SU-DHL-6 (cell line): ENCODE measurements at regions not wholly inside any gene's neighbourhood (a gene's known extent, or its start where the extent isn't known, plus 50 kb on each side); places are given as distances from the start of the nearest gene placed in this dataset.

Source experiments
- H2AFZ ChIP-seq: fragments of 200-600 bp; sonication (generic); 2 replicates; pipeline ENCODE4 v1.6.1; 2014; ENCODE audit warnings: low read depth, mild to moderate bottlenecking, moderate library complexity, mixed read lengths, antibody characterized with exemption, low read length; ENCODE audit not compliant: severe bottlenecking
- H3F3A ChIP-seq: fragments of 200-600 bp; shearing (Covaris generic); 2 replicates; pipeline ENCODE4 v1.6.0; 2016; ENCODE audit warnings: antibody characterized with exemption, mild to moderate bottlenecking; ENCODE audit not compliant: insufficient read depth
- H3K27ac ChIP-seq: fragments of 200-600 bp; sonication (generic); 2 replicates; pipeline ENCODE4 v1.5.1; 2016; ENCODE audit warnings: low read depth, mild to moderate bottlenecking, low read length, moderate library complexity, mixed read lengths
- H3K27me3 ChIP-seq: fragments of 200-600 bp; sonication (generic), shearing (Covaris generic); 2 replicates; pipeline ENCODE4 v1.6.0; 2014; ENCODE audit warnings: mild to moderate bottlenecking, low read length
- H3K36me3 ChIP-seq: fragments of 200-600 bp; sonication (generic); 2 replicates; pipeline ENCODE4 v1.6.1; 2014; ENCODE audit warnings: mild to moderate bottlenecking, low read length, mixed read lengths
- H3K4me2 ChIP-seq: fragments of 300-600, 200-600 bp; shearing (Covaris generic), sonication (generic); 2 replicates; pipeline ENCODE4 v1.6.0; 2014; ENCODE audit warnings: low read length, low read depth, mild to moderate bottlenecking; ENCODE audit not compliant: poor library complexity, severe bottlenecking
- H3K4me3 ChIP-seq: fragments of 200-600 bp; sonication (generic); 2 replicates; pipeline ENCODE4 v1.5.1; 2014; ENCODE audit warnings: antibody characterized with exemption, low read length, mild to moderate bottlenecking, mixed read lengths; ENCODE audit not compliant: insufficient read depth, poor library complexity, severe bottlenecking
- H3K79me2 ChIP-seq: fragments of 200-600 bp; sonication (generic); 2 replicates; pipeline ENCODE4 v1.6.1; 2014; ENCODE audit warnings: mild to moderate bottlenecking, low read length, moderate library complexity; ENCODE audit not compliant: insufficient read depth
- H3K9ac ChIP-seq: fragments of 200-600 bp; sonication (generic); 2 replicates; pipeline ENCODE4 v1.7.0; 2014; ENCODE audit warnings: mild to moderate bottlenecking, low read length
- H3K9me2 ChIP-seq: fragments of 200-600 bp; sonication (generic); replicated peaks from 2 replicates; pipeline ENCODE4 v1.6.1; 2014; ENCODE audit warnings: low read length; ENCODE audit not compliant: insufficient read depth
- H3K9me3 ChIP-seq: fragments of 200-600 bp; sonication (generic); 2 replicates; pipeline ENCODE4 v1.6.1; 2014; ENCODE audit warnings: low read length, mixed read lengths; ENCODE audit not compliant: insufficient read depth
- H4K20me1 ChIP-seq: fragments of 200-600 bp; sonication (generic); 2 replicates; pipeline ENCODE4 v1.6.1; 2014; ENCODE audit warnings: low read depth, mild to moderate bottlenecking, antibody characterized with exemption, low read length, moderate library complexity, mixed read lengths
- EZH2phosphoT487 ChIP-seq: fragments of 200-600 bp; sonication (generic), shearing (Covaris generic); conservative IDR thresholded peaks from 2 replicates; pipeline ENCODE4 v1.6.1; 2018; ENCODE audit warnings: mild to moderate bottlenecking, antibody characterized with exemption, low read length, moderate library complexity, mixed read lengths
- TF ChIP-seq, protein P1 (sequence below): fragments of 200-600 bp; sonication (generic); IDR thresholded peaks from one replicate; pipeline ENCODE4 v1.5.1; 2017; ENCODE audit warnings: antibody characterized with exemption, mild to moderate bottlenecking, low read length, moderate library complexity; ENCODE audit not compliant: insufficient read depth, poor library complexity, severe bottlenecking

GRCh38 chr5:98460536-98460935, 312.9 kb upstream of the RGMB start:
- H3K4me2 ChIP-seq: no peak overlapping the region
- H3K27ac ChIP-seq: no peak overlapping the region
- no peaks in the 10 kb centered on the region for H3K9me2 ChIP-seq
- no peaks in the 10 kb centered on the region for H4K20me1 ChIP-seq
- no peaks in the 10 kb centered on the region for H3K36me3 ChIP-seq
- H3K9me3 ChIP-seq: no peaks in the 10 kb centered on the region
- no peak overlapping the region for H3K4me3 ChIP-seq
- TF ChIP-seq EZH2phosphoT487: no peak
- TF ChIP-seq, protein P1, sequence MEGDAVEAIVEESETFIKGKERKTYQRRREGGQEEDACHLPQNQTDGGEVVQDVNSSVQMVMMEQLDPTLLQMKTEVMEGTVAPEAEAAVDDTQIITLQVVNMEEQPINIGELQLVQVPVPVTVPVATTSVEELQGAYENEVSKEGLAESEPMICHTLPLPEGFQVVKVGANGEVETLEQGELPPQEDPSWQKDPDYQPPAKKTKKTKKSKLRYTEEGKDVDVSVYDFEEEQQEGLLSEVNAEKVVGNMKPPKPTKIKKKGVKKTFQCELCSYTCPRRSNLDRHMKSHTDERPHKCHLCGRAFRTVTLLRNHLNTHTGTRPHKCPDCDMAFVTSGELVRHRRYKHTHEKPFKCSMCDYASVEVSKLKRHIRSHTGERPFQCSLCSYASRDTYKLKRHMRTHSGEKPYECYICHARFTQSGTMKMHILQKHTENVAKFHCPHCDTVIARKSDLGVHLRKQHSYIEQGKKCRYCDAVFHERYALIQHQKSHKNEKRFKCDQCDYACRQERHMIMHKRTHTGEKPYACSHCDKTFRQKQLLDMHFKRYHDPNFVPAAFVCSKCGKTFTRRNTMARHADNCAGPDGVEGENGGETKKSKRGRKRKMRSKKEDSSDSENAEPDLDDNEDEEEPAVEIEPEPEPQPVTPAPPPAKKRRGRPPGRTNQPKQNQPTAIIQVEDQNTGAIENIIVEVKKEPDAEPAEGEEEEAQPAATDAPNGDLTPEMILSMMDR: no peak
- H3F3A ChIP-seq: no peaks in the 10 kb centered on the region
- H3K79me2 ChIP-seq: no peaks in the 10 kb centered on the region
- H3K27me3 ChIP-seq: no peaks in the 10 kb centered on the region
- no peak overlapping the region for H2AFZ ChIP-seq
- H3K9ac ChIP-seq: no peak overlapping the region

DNA sequence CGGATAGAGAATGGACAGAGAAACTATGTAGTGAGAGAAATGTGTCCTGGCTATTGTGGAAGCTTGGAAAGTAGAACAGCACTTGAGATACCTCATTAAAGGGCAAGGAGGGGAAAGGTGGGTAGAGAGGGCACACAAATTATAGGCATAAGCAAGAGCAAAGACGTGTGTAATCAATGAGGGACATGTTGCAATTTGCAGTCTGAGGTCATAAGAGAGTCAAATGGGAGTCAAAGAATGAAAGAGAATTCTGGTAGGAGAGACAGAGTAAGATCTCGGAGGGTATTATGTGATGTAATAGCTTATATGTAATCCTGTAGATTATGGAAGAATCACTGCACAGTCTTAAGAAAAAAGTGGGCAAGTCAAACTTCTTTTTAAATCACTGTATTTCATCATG, 312.0 kb upstream of the RGMB start:
- Histone ChIP-seq H3K4me3 (no peak overlapping the region), H2AFZ (no peak overlapping the region), H3K4me2 (no peak overlapping the region), H3K27ac (no peak overlapping the region), H3K79me2 (no peaks in the 10 kb centered on the region), H4K20me1 (no peaks in the 10 kb centered on the region), H3F3A (no peaks in the 10 kb centered on the region), H3K9me3 (no peaks in the 10 kb centered on the region), H3K9me2 (no peaks in the 10 kb centered on the region), H3K27me3 (no peaks in the 10 kb centered on the region), H3K9ac (no peak overlapping the region), H3K36me3 (no peaks in the 10 kb centered on the region)
- TF ChIP-seq EZH2phosphoT487: no peak
- TF ChIP-seq, protein P1: no peak

DNA sequence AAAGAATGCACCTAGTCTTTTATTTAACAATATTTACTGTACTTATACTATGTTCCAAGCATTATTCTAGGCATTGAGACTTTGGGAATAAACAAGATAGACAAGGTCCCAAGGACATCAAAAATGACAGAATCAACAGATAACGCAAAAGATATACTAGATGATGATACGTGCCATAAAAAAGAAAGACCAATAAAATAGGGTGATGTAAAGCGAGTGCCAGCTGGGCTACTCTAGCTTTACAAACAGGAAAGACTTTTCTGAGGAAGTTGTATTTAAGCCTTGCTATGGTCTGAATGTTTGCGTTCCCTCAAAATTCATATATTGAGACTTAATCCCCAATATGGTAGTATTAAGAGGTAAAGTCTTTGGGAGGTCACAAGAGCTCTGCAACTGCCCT, 310.2 kb upstream of the RGMB start:
- Histone ChIP-seq H3K9me3 (no peaks in the 10 kb centered on the region; the same call in 1 of the 2 replicates), H2AFZ (no peak overlapping the region), H3K4me2 (no peak overlapping the region), H3K4me3 (no peak overlapping the region), H3K9ac (no peak overlapping the region), H3K36me3 (no peaks in the 10 kb centered on the region), H3K79me2 (no peaks in the 10 kb centered on the region), H3K27ac (no peak overlapping the region), H4K20me1 (no peaks in the 10 kb centered on the region), H3K27me3 (no peaks in the 10 kb centered on the region), H3K9me2 (no peaks in the 10 kb centered on the region), H3F3A (no peaks in the 10 kb centered on the region)
- no peak for TF ChIP-seq EZH2phosphoT487
- TF ChIP-seq, protein P1: no peak
